ENCODE measurements at regions not wholly inside any gene's neighbourhood (a gene's known extent, or its start where the extent isn't known, plus 50 kb on each side); places are given as distances from the start of the nearest gene placed in this dataset.

DNA sequence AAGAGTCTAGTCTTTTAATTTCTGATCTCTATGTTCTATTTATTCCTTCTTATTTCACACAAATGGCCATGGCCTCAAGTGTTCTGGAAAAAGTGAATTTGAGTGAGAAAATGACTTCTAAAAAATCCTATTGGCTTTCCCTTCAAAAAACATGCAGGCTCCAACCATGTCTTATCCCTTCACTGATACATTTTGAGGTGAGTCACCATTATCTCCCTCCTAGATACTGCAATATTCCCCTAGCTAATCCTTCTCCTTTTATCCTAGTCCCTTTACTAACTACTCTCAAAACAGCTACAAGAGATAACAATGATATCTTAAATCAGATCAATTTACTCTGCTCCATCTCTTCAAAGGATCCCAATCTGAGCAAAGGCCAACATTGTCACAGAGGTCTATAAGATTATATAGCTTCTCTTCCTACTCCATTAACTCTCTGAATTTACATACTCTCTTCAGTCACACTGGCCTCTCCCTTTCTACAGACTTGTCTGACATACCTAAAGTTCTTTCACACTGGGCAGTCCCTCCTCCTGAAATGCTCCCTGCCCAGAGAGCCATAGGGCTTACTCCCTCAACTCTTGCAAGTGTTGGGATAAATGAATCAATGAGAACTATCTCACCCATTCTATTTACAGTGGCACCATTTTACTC is 129.2 kb downstream of the TENT5A start:
- no peak for DNase-seq
- H3F3A ChIP-seq (replicated peaks; ENCODE audit: insufficient read depth): no peaks in the 10 kb centered on the region
- H4K20me1 ChIP-seq (ENCODE audit: insufficient read depth): no peaks in the 10 kb centered on the region
- no peaks in the 10 kb centered on the region for H3K9me2 ChIP-seq
- H3K4me3 ChIP-seq (ENCODE audit: low read depth in 2 of 2, low read length in 1 of 2): no peak overlapping the region
- H3K27ac ChIP-seq (ENCODE audit: low read depth in 2 of 2, low read length in 1 of 2): no peak overlapping the region
- no peak overlapping the region for H3K9ac ChIP-seq
- ChIA-PET CTCF (interaction anchor here (1.1 kb wide), 1 partner anchor 9 kb away, joined by 3 read pairs; no protein-coding TSS in a partner anchor), POLR2A (no interaction called here)
- H3K4me2 ChIP-seq: no peak overlapping the region
- no peak for TF ChIP-seq NRF1 (IDR thresholded peaks at IDR 0.05; ENCODE audit: low read depth, low read length)
- H2AFZ ChIP-seq (ENCODE audit: low read depth): no peak overlapping the region
- H3K9me3 ChIP-seq: peaks cover 2% of the 10 kb centered on the region; the same call in 1 of the 2 replicates
- no peaks in the 10 kb centered on the region for H3K79me2 ChIP-seq (ENCODE audit: insufficient read depth)
- H3K4me1 ChIP-seq (ENCODE audit: control insufficient read depth in 1 of 2, insufficient read depth in 2 of 2, low read depth in 1 of 2, low read length in 1 of 2): no peaks in the 10 kb centered on the region
- H3K27me3 ChIP-seq (ENCODE audit: insufficient read depth): no peaks in the 10 kb centered on the region
- H3K36me3 ChIP-seq (replicated peaks in 1 of 2; ENCODE audit: control insufficient read depth in 1 of 2, insufficient read depth in 2 of 2, low read length in 1 of 2): no peaks in the 10 kb centered on the region

DNA sequence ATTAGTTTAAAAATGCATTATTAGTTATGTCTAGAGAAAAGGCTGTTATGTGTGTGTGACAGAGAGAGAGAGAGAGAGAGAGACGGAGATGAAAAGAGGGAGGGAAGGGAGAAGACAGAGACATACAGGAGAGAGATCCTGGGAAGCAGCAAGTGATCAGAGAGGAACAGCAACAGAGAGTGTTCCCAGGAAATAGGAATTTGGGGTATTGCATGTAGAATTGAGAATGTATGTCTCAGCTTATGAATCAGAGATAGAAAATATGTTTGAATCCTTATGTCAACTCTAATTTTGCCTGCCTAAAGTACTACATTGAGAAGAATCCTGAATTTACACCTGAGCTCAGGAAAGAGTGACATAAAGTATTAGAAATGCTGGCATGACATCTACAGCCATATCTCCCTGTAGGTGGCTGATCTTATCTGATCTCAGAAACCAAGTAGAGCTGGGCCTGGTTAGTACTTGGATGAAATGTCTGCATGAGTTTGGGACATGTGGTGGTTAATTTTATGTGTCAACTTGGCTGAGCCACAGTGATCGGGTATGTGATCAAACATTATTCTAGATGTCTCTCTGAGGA is 130.6 kb downstream of the TENT5A start:
- H2AFZ ChIP-seq (ENCODE audit: low read depth): no peak overlapping the region
- no peak overlapping the region for H3K27ac ChIP-seq (ENCODE audit: low read depth in 2 of 2, low read length in 1 of 2)
- ChIA-PET CTCF (no interaction called here), POLR2A (no interaction called here)
- H4K20me1 ChIP-seq (ENCODE audit: insufficient read depth): no peaks in the 10 kb centered on the region
- no peaks in the 10 kb centered on the region for H3K79me2 ChIP-seq (ENCODE audit: insufficient read depth)
- H3K36me3 ChIP-seq (replicated peaks in 1 of 2; ENCODE audit: control insufficient read depth in 1 of 2, insufficient read depth in 2 of 2, low read length in 1 of 2): no peaks in the 10 kb centered on the region
- H3K4me1 ChIP-seq (ENCODE audit: control insufficient read depth in 1 of 2, insufficient read depth in 2 of 2, low read depth in 1 of 2, low read length in 1 of 2): no peaks in the 10 kb centered on the region
- no peak overlapping the region for H3K9ac ChIP-seq
- 79% methylated on average over 2 of the region's 2 CpGs for WGBS (ENCODE audit: low lambda C conversion rate)
- DNase-seq: no peak
- H3K9me3 ChIP-seq: no peaks in the 10 kb centered on the region
- H3K4me3 ChIP-seq (ENCODE audit: low read depth in 2 of 2, low read length in 1 of 2): no peak overlapping the region
- no peaks in the 10 kb centered on the region for H3K9me2 ChIP-seq
- TF ChIP-seq, protein P1, sequence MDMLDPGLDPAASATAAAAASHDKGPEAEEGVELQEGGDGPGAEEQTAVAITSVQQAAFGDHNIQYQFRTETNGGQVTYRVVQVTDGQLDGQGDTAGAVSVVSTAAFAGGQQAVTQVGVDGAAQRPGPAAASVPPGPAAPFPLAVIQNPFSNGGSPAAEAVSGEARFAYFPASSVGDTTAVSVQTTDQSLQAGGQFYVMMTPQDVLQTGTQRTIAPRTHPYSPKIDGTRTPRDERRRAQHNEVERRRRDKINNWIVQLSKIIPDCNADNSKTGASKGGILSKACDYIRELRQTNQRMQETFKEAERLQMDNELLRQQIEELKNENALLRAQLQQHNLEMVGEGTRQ (IDR thresholded peaks at IDR 0.05; ENCODE audit: borderline replicate concordance, low read depth, low read length): no peak
- no peak for TF ChIP-seq TAF1 (IDR thresholded peaks at IDR 0.05; ENCODE audit: borderline replicate concordance, low read depth, low read length)
- no peak for TF ChIP-seq FOSL2 (IDR thresholded peaks at IDR 0.05; ENCODE audit: borderline replicate concordance, low read depth)
- TF ChIP-seq POLR2AphosphoS5 (IDR thresholded peaks at IDR 0.05; ENCODE audit: low read depth, low read length): no peak
- TF ChIP-seq NFIC (IDR thresholded peaks at IDR 0.05; ENCODE audit: borderline replicate concordance): no peak
- no peak for TF ChIP-seq JUND (IDR thresholded peaks at IDR 0.05)
- no peak for TF ChIP-seq RCOR1 (IDR thresholded peaks at IDR 0.05; ENCODE audit: low read length)
- TF ChIP-seq FOXJ3 (CRISPR knock-in tag; IDR thresholded peaks at IDR 0.05): no peak
- no peak overlapping the region for H3K4me2 ChIP-seq
- H3K27me3 ChIP-seq (ENCODE audit: insufficient read depth): no peaks in the 10 kb centered on the region
- no peaks in the 10 kb centered on the region for H3F3A ChIP-seq (replicated peaks; ENCODE audit: insufficient read depth)

DNA sequence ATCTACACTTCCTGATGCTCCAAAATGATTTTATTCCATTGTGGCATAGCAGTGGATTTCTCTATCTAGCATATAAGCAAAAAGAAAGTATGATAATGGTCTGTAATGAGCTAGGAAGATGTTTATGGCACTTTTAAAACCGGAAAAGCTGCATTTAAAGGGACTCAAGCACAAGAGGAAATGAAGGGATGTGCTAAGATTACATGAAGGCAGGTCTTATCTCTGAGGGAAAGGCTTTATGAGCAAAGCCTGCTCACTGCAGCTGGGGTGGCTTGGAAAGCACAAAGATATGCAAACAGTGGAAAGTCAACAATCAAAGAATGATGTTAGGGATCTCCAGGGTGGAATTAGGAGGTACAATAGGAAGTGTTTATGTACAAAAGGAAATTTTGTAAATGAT is 138.2 kb downstream of the TENT5A start:
- Histone ChIP-seq H4K20me1 (ENCODE audit: insufficient read depth) (no peaks in the 10 kb centered on the region), H3K27ac (ENCODE audit: low read depth in 2 of 2, low read length in 1 of 2) (peak overlapping the region; percentile 60 to 91; a peak in 3 of 4 replicates), H3K4me3 (ENCODE audit: low read depth in 2 of 2, low read length in 1 of 2) (peak overlapping the region in 1 of 2 experiments; percentile 0; a peak in 1 of 4 replicates), H2AFZ (ENCODE audit: low read depth) (peak overlapping the region; percentile 43; the same call in 1 of the 2 replicates), H3K79me2 (ENCODE audit: insufficient read depth) (no peaks in the 10 kb centered on the region), H3K9me3 (no peaks in the 10 kb centered on the region), H3F3A (replicated peaks; ENCODE audit: insufficient read depth) (peaks cover 17% of the 10 kb centered on the region), H3K9ac (peak overlapping the region; percentile 54; the same call in 1 of the 2 replicates), H3K4me1 (ENCODE audit: control insufficient read depth in 1 of 2, insufficient read depth in 2 of 2, low read depth in 1 of 2, low read length in 1 of 2) (peaks cover 0 to 21% of the 10 kb centered on the region in 2 experiments; a peak in 2 of 4 replicates), H3K27me3 (ENCODE audit: insufficient read depth) (no peaks in the 10 kb centered on the region), H3K36me3 (replicated peaks in 1 of 2; ENCODE audit: control insufficient read depth in 1 of 2, insufficient read depth in 2 of 2, low read length in 1 of 2) (no peaks in the 10 kb centered on the region), H3K9me2 (no peaks in the 10 kb centered on the region), H3K4me2 (peak overlapping the region; percentile 56)
- no peak for DNase-seq
- 24% methylated on average over 1 of the region's 1 CpG for WGBS (ENCODE audit: low lambda C conversion rate)
- ChIA-PET POLR2A (no interaction called here), CTCF (interaction anchor here (1.3 kb wide), 1 partner anchor 9 kb away, joined by 3 read pairs; no protein-coding TSS in a partner anchor)
- TF ChIP-seq EZH2phosphoT487 (IDR thresholded peaks at IDR 0.05; ENCODE audit: borderline replicate concordance, low read depth): no peak
- TF ChIP-seq, protein P2, sequence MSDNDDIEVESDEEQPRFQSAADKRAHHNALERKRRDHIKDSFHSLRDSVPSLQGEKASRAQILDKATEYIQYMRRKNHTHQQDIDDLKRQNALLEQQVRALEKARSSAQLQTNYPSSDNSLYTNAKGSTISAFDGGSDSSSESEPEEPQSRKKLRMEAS (IDR thresholded peaks at IDR 0.05; ENCODE audit: low read depth): no peak
- TF ChIP-seq TEAD4 (IDR thresholded peaks at IDR 0.05; ENCODE audit: borderline replicate concordance, insufficient read depth): no peak
- TF ChIP-seq JUND (IDR thresholded peaks at IDR 0.05): no peak
- TF ChIP-seq EP300 (IDR thresholded peaks at IDR 0.05; ENCODE audit: borderline replicate concordance in 1 of 2, low read depth in 1 of 2, low read length in 1 of 2): no peak
- TF ChIP-seq, protein P3, sequence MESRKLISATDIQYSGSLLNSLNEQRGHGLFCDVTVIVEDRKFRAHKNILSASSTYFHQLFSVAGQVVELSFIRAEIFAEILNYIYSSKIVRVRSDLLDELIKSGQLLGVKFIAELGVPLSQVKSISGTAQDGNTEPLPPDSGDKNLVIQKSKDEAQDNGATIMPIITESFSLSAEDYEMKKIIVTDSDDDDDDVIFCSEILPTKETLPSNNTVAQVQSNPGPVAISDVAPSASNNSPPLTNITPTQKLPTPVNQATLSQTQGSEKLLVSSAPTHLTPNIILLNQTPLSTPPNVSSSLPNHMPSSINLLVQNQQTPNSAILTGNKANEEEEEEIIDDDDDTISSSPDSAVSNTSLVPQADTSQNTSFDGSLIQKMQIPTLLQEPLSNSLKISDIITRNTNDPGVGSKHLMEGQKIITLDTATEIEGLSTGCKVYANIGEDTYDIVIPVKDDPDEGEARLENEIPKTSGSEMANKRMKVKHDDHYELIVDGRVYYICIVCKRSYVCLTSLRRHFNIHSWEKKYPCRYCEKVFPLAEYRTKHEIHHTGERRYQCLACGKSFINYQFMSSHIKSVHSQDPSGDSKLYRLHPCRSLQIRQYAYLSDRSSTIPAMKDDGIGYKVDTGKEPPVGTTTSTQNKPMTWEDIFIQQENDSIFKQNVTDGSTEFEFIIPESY (IDR thresholded peaks at IDR 0.05; ENCODE audit: borderline replicate concordance, low read depth): no peak
- TF ChIP-seq CHD2 (IDR thresholded peaks at IDR 0.05; ENCODE audit: low read length, partially characterized antibody): no peak
- TF ChIP-seq GABPA (IDR thresholded peaks at IDR 0.05; ENCODE audit: low read depth): no peak
- no peak for TF ChIP-seq TCF12 (IDR thresholded peaks at IDR 0.05)
- TF ChIP-seq YY1 (IDR thresholded peaks at IDR 0.05; ENCODE audit: low read depth): no peak
- no peak for TF ChIP-seq FOXM1 (IDR thresholded peaks at IDR 0.05; ENCODE audit: low read depth)
